Stimulated activated CD4-positive, alpha-beta T cell treated with anti-CD3 and anti-CD28 coated beads, Interleukin-4, amount 100 ng/mL, for 24 hours (primary cell): ENCODE measurements at regions not wholly inside any gene's neighbourhood (a gene's known extent, or its start where the extent isn't known, plus 50 kb on each side); places are given as distances from the start of the nearest gene placed in this dataset.

Experiments used
- DNase-seq: peaks from one replicate; pipeline ENCODE4 v3.0.0-alpha.2; 2020

GRCh38 chr13:44293908-44294735 is 79.5 kb upstream of the SERP2 start:
- no peak for DNase-seq

GRCh38 chr13:44294876-44295275 is 78.7 kb upstream of the SERP2 start:
- DNase-seq: no peak

GRCh38 chr13:44296856-44297255 is 76.8 kb upstream of the SERP2 start:
- no peak for DNase-seq

GRCh38 chr13:44298314-44298713 is 75.3 kb upstream of the SERP2 start:
- DNase-seq: no peak

- DNase-seq: no peak
These were observed 74.3 kb upstream of the SERP2 start for GRCh38 chr13:44299152-44299943.

- DNase-seq: peak; percentile 24
These were observed 72.6 kb upstream of the SERP2 start for GRCh38 chr13:44300895-44301638.

- DNase-seq: no peak
These were observed 72.0 kb upstream of the SERP2 start for GRCh38 chr13:44301639-44302015.

- no peak for DNase-seq
These were observed 71.4 kb upstream of the SERP2 start for GRCh38 chr13:44302233-44302632.

GRCh38 chr13:44302940-44303575 is 70.6 kb upstream of the SERP2 start:
- no peak for DNase-seq

- DNase-seq: no peak
These were observed 69.8 kb upstream of the SERP2 start for GRCh38 chr13:44303681-44304432.

- DNase-seq: no peak
These were observed 69.2 kb upstream of the SERP2 start for GRCh38 chr13:44304433-44304725.

- DNase-seq: no peak
These were observed 68.3 kb upstream of the SERP2 start for GRCh38 chr13:44305286-44305685.

GRCh38 chr13:44305917-44306370 is 67.7 kb upstream of the SERP2 start:
- DNase-seq: no peak

- DNase-seq: no peak
These were observed 67.0 kb upstream of the SERP2 start for GRCh38 chr13:44306371-44307192.

GRCh38 chr13:44307255-44307654 is 66.4 kb upstream of the SERP2 start:
- no peak for DNase-seq

GRCh38 chr13:44307844-44308243 is 65.8 kb upstream of the SERP2 start:
- no peak for DNase-seq

GRCh38 chr13:44308352-44308751 is 65.3 kb upstream of the SERP2 start:
- DNase-seq: no peak

- no peak for DNase-seq
These were observed 63.5 kb upstream of the SERP2 start for GRCh38 chr13:44309794-44310757.

GRCh38 chr13:44311011-44311780 is 62.4 kb upstream of the SERP2 start:
- DNase-seq: no peak
